Body of pancreas (tissue), 4 donors: ENCODE measurements at regions not wholly inside any gene's neighbourhood (a gene's known extent, or its start where the extent isn't known, plus 50 kb on each side); places are given as distances from the start of the nearest gene placed in this dataset.
A peak's percentile ranks its signal among the peaks of the same experiment; 100 is the strongest.

Experiments used
- ATAC-seq: fragments of 150-250 bp; one replicate; pipeline ENCODE4 v1.9.1; 2016
- DNase-seq, 4 donors: peaks; one replicate each; pipeline ENCODE4 v3.0.0-alpha.2; 2019
- H3K27ac ChIP-seq, 4 donors: fragments of 200-600 bp; sonication (generic); 1 replicate in 3 of 4; 2 replicates in 1 of 4; pipeline versions ENCODE4 v1.5.1 to v1.6.1; 2016 to 2019; ENCODE audit warnings: mild to moderate bottlenecking in 1 of 4, mixed read lengths in 1 of 4, moderate library complexity in 1 of 4
- H3K27me3 ChIP-seq, 2 donors: fragments of 200-600 bp; sonication (generic); one replicate each; pipeline ENCODE4 v1.6.0; 2016; ENCODE audit warnings: mild to moderate bottlenecking in 1 of 2
- H3K36me3 ChIP-seq, 2 donors: fragments of 200-600 bp; sonication (generic); replicated peaks in 1 of 2; 2 replicates each; pipeline ENCODE4 v1.5.1; 2016; ENCODE audit warnings: low read depth in 2 of 2; ENCODE audit not compliant: insufficient read depth in 1 of 2
- H3K4me1 ChIP-seq: fragments of 200-600 bp; sonication (generic); one replicate; pipeline ENCODE4 v1.6.0; 2016
- H3K4me3 ChIP-seq, 2 donors: fragments of 200-600 bp; sonication (generic); 1 replicate in 1 of 2; 2 replicates in 1 of 2; pipeline ENCODE4 v1.5.1; 2016 to 2019
- H3K9me3 ChIP-seq, 3 donors: fragments of 200-600 bp; sonication (generic); 1 replicate in 2 of 3; 2 replicates in 1 of 3; pipeline ENCODE4 v1.5.1; 2016
- POLR2A ChIP-seq, 3 donors: fragments of 450-650 bp; IDR thresholded peaks; one replicate each; pipeline ENCODE4 v1.6.1; 2016; ENCODE audit warnings: antibody characterized with exemption in 3 of 3, mild to moderate bottlenecking in 2 of 3
- WGBS, 2 donors: methylation state at CpG; one replicate each; pipeline ENCODE4 v1.1.5; 2017; 5-methylcytosine and 5-hydroxymethylcytosine counted together
- intact Hi-C: fragments of 100-400 bp; cut with DNase I; formaldehyde crosslinking; loops from one replicate; pipeline ENCODE4 v1.15.1; 2023
- TF ChIP-seq, protein P1 (sequence below), 7 experiments: fragments of 450-650 bp in 4 of 7; fragments of 200-600 bp in 3 of 7; sonication (generic) in 3 of 7; IDR thresholded peaks; one replicate each; pipeline ENCODE4 v1.5.1; 2016 to 2019; ENCODE audit warnings: antibody characterized with exemption in 7 of 7

DNA sequence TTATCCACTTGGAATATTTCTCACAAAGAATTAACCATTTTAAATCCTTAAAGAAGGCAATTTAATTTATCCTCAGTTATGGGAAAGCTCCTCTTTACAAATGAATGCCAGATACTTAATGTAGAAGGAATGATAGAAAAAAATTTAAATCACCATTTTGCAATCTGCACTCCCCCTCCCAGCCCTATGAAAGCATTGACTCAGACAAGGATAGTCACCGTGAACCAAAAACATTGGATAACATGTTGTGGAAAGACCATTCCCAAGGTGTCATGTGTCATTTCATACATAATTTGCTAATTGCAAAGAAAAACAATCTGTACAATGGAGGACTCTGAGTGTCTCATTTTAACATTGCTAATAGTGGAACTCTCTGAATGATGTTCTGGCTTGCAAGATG, 421.0 kb downstream of the TXNL1 start:
- H3K9me3 ChIP-seq, result no peaks in the 10 kb centered on the region
- no peaks in the 10 kb centered on the region for H3K36me3 ChIP-seq
- DNase-seq (no peak), ATAC-seq (no peak)
- no peak overlapping the region for H3K4me3 ChIP-seq
- intact Hi-C loops, result no loop called here
- WGBS, 2 donors, result 95 to 96% methylated on average over 1 of the region's 1 CpG
- TF ChIP-seq, protein P1, sequence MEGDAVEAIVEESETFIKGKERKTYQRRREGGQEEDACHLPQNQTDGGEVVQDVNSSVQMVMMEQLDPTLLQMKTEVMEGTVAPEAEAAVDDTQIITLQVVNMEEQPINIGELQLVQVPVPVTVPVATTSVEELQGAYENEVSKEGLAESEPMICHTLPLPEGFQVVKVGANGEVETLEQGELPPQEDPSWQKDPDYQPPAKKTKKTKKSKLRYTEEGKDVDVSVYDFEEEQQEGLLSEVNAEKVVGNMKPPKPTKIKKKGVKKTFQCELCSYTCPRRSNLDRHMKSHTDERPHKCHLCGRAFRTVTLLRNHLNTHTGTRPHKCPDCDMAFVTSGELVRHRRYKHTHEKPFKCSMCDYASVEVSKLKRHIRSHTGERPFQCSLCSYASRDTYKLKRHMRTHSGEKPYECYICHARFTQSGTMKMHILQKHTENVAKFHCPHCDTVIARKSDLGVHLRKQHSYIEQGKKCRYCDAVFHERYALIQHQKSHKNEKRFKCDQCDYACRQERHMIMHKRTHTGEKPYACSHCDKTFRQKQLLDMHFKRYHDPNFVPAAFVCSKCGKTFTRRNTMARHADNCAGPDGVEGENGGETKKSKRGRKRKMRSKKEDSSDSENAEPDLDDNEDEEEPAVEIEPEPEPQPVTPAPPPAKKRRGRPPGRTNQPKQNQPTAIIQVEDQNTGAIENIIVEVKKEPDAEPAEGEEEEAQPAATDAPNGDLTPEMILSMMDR (IDR thresholded peaks at IDR 0.05), result no peak
- TF ChIP-seq POLR2A (IDR thresholded peaks at IDR 0.05), result no peak
- no peak overlapping the region for H3K27ac ChIP-seq
- H3K27me3 ChIP-seq, result no peaks in the 10 kb centered on the region
- peaks cover 45% of the 10 kb centered on the region for H3K4me1 ChIP-seq

GRCh38 chr18:56214706-56215105, 423.7 kb downstream of the TXNL1 start:
- 4 to 5% methylated on average over 1 of the region's 1 CpG for WGBS, 2 donors
- no peaks in the 10 kb centered on the region for H3K36me3 ChIP-seq
- TF ChIP-seq POLR2A (IDR thresholded peaks at IDR 0.05), result no peak
- TF ChIP-seq, protein P1 (IDR thresholded peaks at IDR 0.05), result no peak
- H3K4me1 ChIP-seq, result peaks cover 21% of the 10 kb centered on the region
- H3K4me3 ChIP-seq, result no peak overlapping the region
- no peak overlapping the region for H3K27ac ChIP-seq
- H3K27me3 ChIP-seq, result no peaks in the 10 kb centered on the region
- peak; percentile 73 for ATAC-seq
- H3K9me3 ChIP-seq, result no peaks in the 10 kb centered on the region
- DNase-seq, result peak in 1 of 4 donors; percentile 26
- intact Hi-C loops, result no loop called here

DNA sequence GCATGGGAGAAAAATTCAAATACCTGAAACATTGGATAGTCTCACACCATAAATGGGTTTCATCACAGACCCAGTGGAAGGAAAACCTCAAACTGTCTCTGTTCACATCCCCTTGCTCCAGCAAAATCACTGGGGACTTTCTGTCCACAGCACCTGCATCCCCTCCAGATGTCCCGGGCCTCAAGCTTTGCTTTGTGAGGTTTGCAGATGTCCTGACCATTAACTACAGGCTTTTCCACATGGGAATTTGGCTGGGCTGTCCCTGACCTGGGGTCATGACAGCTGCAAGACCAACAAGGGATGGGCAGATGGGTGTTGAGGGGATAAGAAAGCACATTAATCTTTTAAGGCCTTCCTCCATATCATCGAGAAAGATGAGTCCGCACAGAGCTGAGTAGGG, 427.9 kb downstream of the TXNL1 start:
- Histone ChIP-seq H3K4me1 (peaks cover 19% of the 10 kb centered on the region), H3K27me3 (no peaks in the 10 kb centered on the region), H3K9me3 (no peaks in the 10 kb centered on the region), H3K4me3 (no peak overlapping the region), H3K27ac (no peak overlapping the region), H3K36me3 (no peaks in the 10 kb centered on the region)
- TF ChIP-seq, protein P1 (IDR thresholded peaks at IDR 0.05), result no peak
- TF ChIP-seq POLR2A (IDR thresholded peaks at IDR 0.05), result no peak
- intact Hi-C loops, result no loop called here
- DNase-seq, result no peak
- 70 to 79% methylated on average over 3 of the region's 3 CpGs for WGBS, 2 donors
- no peak for ATAC-seq

DNA sequence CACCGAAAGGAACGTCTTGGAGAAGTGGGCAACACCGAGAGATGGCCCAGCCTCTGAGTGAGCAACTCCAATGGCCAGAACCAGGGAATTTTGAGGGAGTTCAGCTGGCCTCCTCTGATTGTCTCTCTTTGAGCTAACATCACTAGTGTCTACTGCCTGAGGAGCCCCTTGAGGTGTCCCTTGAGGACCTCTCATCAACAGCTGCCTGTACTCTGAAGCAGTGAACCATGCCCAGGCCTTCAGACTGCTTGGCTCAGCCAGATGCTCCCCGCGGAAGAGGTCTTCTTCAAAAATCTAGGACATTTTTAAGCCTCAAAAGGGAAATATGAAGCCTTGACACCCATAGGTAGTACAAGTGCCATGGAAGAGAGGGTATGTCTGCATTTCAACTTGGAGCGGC, 430.4 kb downstream of the TXNL1 start:
- H3K27me3 ChIP-seq, result no peaks in the 10 kb centered on the region
- intact Hi-C loops, result no loop called here
- no peaks in the 10 kb centered on the region for H3K36me3 ChIP-seq
- no peak overlapping the region for H3K27ac ChIP-seq
- no peaks in the 10 kb centered on the region for H3K9me3 ChIP-seq
- H3K4me3 ChIP-seq, result no peak overlapping the region
- WGBS, 2 donors, result 90 to 96% methylated on average over 6 of the region's 6 CpGs
- DNase-seq, result no peak
- no peak for ATAC-seq
- peaks cover 3% of the 10 kb centered on the region for H3K4me1 ChIP-seq
- TF ChIP-seq, protein P1 (IDR thresholded peaks at IDR 0.05), result no peak
- no peak for TF ChIP-seq POLR2A (IDR thresholded peaks at IDR 0.05)

DNA sequence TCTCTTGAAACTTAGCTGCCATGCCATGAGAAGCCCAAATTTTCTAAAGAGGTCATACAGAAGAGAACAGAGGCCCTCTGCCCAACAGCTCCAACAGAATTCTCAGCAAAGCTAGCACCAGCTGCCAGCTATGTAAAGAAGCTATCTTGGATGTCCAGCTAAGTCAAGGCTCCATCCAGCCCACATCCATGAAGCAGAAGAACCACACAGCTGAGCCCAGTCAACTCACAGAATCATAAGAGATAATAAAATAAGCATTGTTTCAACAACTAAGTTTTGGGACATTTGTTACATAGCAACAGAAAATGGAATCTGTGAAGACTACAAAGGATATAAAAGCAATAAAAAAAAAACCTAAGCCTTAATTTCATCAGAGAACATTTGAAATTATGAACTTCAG, 434.3 kb downstream of the TXNL1 start:
- no peak overlapping the region for H3K4me3 ChIP-seq
- H3K9me3 ChIP-seq, result no peaks in the 10 kb centered on the region
- no peaks in the 10 kb centered on the region for H3K27me3 ChIP-seq
- intact Hi-C loops, result no loop called here
- TF ChIP-seq, protein P1 (IDR thresholded peaks at IDR 0.05), result no peak
- no peak for TF ChIP-seq POLR2A (IDR thresholded peaks at IDR 0.05)
- no peak for ATAC-seq
- no peak for DNase-seq
- no peaks in the 10 kb centered on the region for H3K36me3 ChIP-seq
- H3K4me1 ChIP-seq, result peaks cover 14% of the 10 kb centered on the region
- no peak overlapping the region for H3K27ac ChIP-seq
